HG02970 (cell line): ENCODE measurements at regions not wholly inside any gene's neighbourhood (a gene's known extent, or its start where the extent isn't known, plus 50 kb on each side); places are given as distances from the start of the nearest gene placed in this dataset.

Experiments
- ATAC-seq: cut with Tn5 transposase; IDR thresholded peaks from one replicate; pipeline ENCODE4 v1.9.1; 2021; ENCODE audit warnings: mild to moderate bottlenecking, moderate library complexity, moderate number of reproducible peaks; ENCODE audit not compliant: unreplicated experiment, low FRiP score

- ATAC-seq, result no peak
Measured at GRCh38 chr2:126748188-126748760, 92.3 kb downstream of the GYPC start.

- no peak for ATAC-seq
Measured at GRCh38 chr2:126748929-126749518, 93.1 kb downstream of the GYPC start.

GRCh38 chr2:126749537-126749936 lies 93.6 kb downstream of the GYPC start:
- ATAC-seq, result no peak

- no peak for ATAC-seq
Measured at GRCh38 chr2:126750506-126750905, 94.5 kb downstream of the GYPC start.

GRCh38 chr2:126751477-126751876 lies 95.5 kb downstream of the GYPC start:
- no peak for ATAC-seq

- ATAC-seq, result no peak
Measured at GRCh38 chr2:126752876-126753275, 96.9 kb downstream of the GYPC start.

GRCh38 chr2:126753501-126754212 lies 97.7 kb downstream of the GYPC start:
- no peak for ATAC-seq

GRCh38 chr2:126754240-126755004 lies 98.5 kb downstream of the GYPC start:
- no peak for ATAC-seq

- ATAC-seq, result no peak
Measured at GRCh38 chr2:126756125-126756524, 100.2 kb downstream of the GYPC start.

GRCh38 chr2:126761256-126761980 lies 105.5 kb downstream of the GYPC start:
- no peak for ATAC-seq

GRCh38 chr2:126761981-126762878 lies 106.3 kb downstream of the GYPC start:
- ATAC-seq, result no peak

- ATAC-seq, result no peak
Measured at GRCh38 chr2:126764686-126765265, 108.8 kb downstream of the GYPC start.

GRCh38 chr2:126765395-126765794 lies 109.4 kb downstream of the GYPC start:
- no peak for ATAC-seq

- ATAC-seq, result no peak
Measured at GRCh38 chr2:126766295-126766968, 110.5 kb downstream of the GYPC start.

GRCh38 chr2:126766969-126767296 lies 111.0 kb downstream of the GYPC start:
- no peak for ATAC-seq

- no peak for ATAC-seq
Measured at GRCh38 chr2:126769118-126769517, 113.2 kb downstream of the GYPC start.

GRCh38 chr2:126770466-126770865 lies 114.5 kb downstream of the GYPC start:
- no peak for ATAC-seq

- no peak for ATAC-seq
Measured at GRCh38 chr2:126771094-126771493, 115.1 kb downstream of the GYPC start.
